ENCODE measurements at regions not wholly inside any gene's neighbourhood (a gene's known extent, or its start where the extent isn't known, plus 50 kb on each side); places are given as distances from the start of the nearest gene placed in this dataset.

DNA sequence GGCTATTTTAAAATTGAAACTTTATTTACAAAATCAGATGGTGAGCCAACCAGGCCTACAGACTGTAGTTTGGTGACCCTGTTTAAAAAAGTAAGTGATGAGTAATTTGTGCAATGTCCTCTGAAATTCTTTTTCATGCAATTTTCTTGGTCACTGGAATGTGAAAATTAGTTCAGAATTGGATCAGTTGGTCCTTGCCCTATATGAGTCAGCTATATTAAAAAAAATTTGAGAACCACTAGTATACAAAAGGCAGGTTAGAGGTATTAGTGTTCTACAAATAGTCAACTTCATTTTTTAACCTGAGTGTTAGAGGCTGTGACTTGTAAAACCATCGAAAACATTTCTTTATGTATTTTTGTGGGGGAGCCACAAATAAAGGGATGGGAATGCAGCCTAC is 91.1 kb upstream of the NXPH2 start:
- no peak for TF ChIP-seq CTCF (tag by site-specific recombination; IDR thresholded peaks at IDR 0.05)
- no peak for TF ChIP-seq ZNF585B (tag by site-specific recombination; IDR thresholded peaks at IDR 0.05)
- no peak for TF ChIP-seq ZNF423 (tag by site-specific recombination; IDR thresholded peaks at IDR 0.05)
